IMR-90 (cell line): ENCODE measurements at regions not wholly inside any gene's neighbourhood (a gene's known extent, or its start where the extent isn't known, plus 50 kb on each side); places are given as distances from the start of the nearest gene placed in this dataset.

ENCODE experiments used
- ATAC-seq: fragments of 200-7000 bp; cut with Tn5 transposase; 2 replicates; pipeline ENCODE4 v1.9.1; 2020; ENCODE audit warnings: low read depth, mild to moderate bottlenecking, moderate library complexity
- BruUV-seq: library from RNA; stranded (reverse); fragments of 400-500 nt; replicated peaks from 2 replicates; lab custom pipeline; 2021; lab: Mats Ljungman, UMichigan
- CTCF ChIA-PET: fragments of 300-600 bp; formaldehyde crosslinking; extraction: SDS; loops from one replicate; lab custom pipeline; 2021; ENCODE audit warnings: antibody characterized with exemption; lab: Yijun Ruan, JAX
- POLR2A ChIA-PET: fragments of 300-600 bp; sonication (Branson Sonifier 250); formaldehyde crosslinking; loops from one replicate; lab custom pipeline; 2022; ENCODE audit warnings: antibody characterized with exemption; ENCODE audit not compliant: unreplicated experiment; lab: Charles Lee
- DNase-seq: peaks from one replicate; pipeline ENCODE4 v3.0.0; 2013
- H2AFZ ChIP-seq: replicated peaks from 2 replicates; pipeline ENCODE3; 2013; ENCODE audit warnings: low read length, mild to moderate bottlenecking; ENCODE audit not compliant: poor library complexity
- H2AK5ac ChIP-seq: 2 replicates; pipeline ENCODE4 v1.6.1; 2013; ENCODE audit warnings: low read depth, low read length, inconsistent platforms
- H2AK9ac ChIP-seq: replicated peaks from 2 replicates; pipeline ENCODE3; 2013; ENCODE audit warnings: mild to moderate bottlenecking, low read depth, low read length, moderate library complexity; ENCODE audit not compliant: poor library complexity
- H2BK120ac ChIP-seq: 2 replicates; pipeline ENCODE4 v1.6.1; 2013; ENCODE audit warnings: low read depth, low read length, inconsistent platforms
- H2BK15ac ChIP-seq: 3 replicates; pipeline ENCODE4 v1.6.1; 2013; ENCODE audit warnings: low read depth, low read length, inconsistent platforms
- H2BK20ac ChIP-seq: 2 replicates; pipeline ENCODE4 v1.6.1; 2013; ENCODE audit warnings: low read depth, mild to moderate bottlenecking, inconsistent platforms, low read length, moderate library complexity
- H2BK5ac ChIP-seq: 2 replicates; pipeline ENCODE4 v1.6.1; 2013; ENCODE audit warnings: mild to moderate bottlenecking, low read depth, low read length, inconsistent platforms; ENCODE audit not compliant: poor library complexity, severe bottlenecking
- H3K14ac ChIP-seq: replicated peaks from 2 replicates; pipeline ENCODE4 v1.6.1; 2013; ENCODE audit warnings: low read depth, low read length, inconsistent platforms
- H3K18ac ChIP-seq: 2 replicates; pipeline ENCODE4 v1.6.1; 2013; ENCODE audit warnings: low read depth, low read length, control low read depth
- H3K23ac ChIP-seq: 2 replicates; pipeline ENCODE4 v1.6.1; 2013; ENCODE audit warnings: low read depth, low read length, inconsistent platforms
- H3K27ac ChIP-seq: 2 replicates; pipeline ENCODE4 v1.5.1; 2013; ENCODE audit warnings: mild to moderate bottlenecking, control low read depth, low read length; ENCODE audit not compliant: insufficient read depth
- H3K27me3 ChIP-seq: 2 replicates; pipeline ENCODE4 v1.6.1; 2013; ENCODE audit warnings: low read length; ENCODE audit not compliant: control insufficient read depth, insufficient read depth
- H3K36me3 ChIP-seq: 2 replicates; pipeline ENCODE4 v1.6.1; 2013; ENCODE audit warnings: low read length, mixed read lengths; ENCODE audit not compliant: control insufficient read depth, insufficient read depth
- H3K4ac ChIP-seq: 2 replicates; pipeline ENCODE4 v1.6.1; 2013; ENCODE audit warnings: low read depth, low read length, inconsistent platforms
- H3K4me1 ChIP-seq: 2 replicates; pipeline ENCODE4 v1.6.1; 2013; ENCODE audit warnings: low read length, mixed read lengths; ENCODE audit not compliant: control insufficient read depth, insufficient read depth
- H3K4me2 ChIP-seq: 2 replicates; pipeline ENCODE4 v1.6.1; 2013; ENCODE audit warnings: low read depth, mild to moderate bottlenecking, control low read depth, low read length, moderate library complexity
- H3K4me3 ChIP-seq: 2 replicates; pipeline ENCODE4 v1.5.1; 2013; ENCODE audit warnings: low read depth, mild to moderate bottlenecking, control low read depth, low read length, moderate library complexity; ENCODE audit not compliant: insufficient read depth
- H3K56ac ChIP-seq: 2 replicates; pipeline ENCODE4 v1.6.1; 2013; ENCODE audit warnings: low read length, inconsistent platforms; ENCODE audit not compliant: insufficient read depth; ENCODE audit errors: extremely low read depth
- H3K79me1 ChIP-seq, 2 experiments: 2 replicates each; pipeline ENCODE4 v1.6.1; 2013; ENCODE audit warnings: low read length in 2 of 2, inconsistent platforms in 1 of 2, low read depth in 1 of 2
- H3K9ac ChIP-seq: 2 replicates; pipeline ENCODE4 v1.6.1; 2013; ENCODE audit warnings: low read depth, low read length, control low read depth
- H3K9me1 ChIP-seq: 2 replicates; pipeline ENCODE4 v1.6.1; 2013; ENCODE audit warnings: low read length, inconsistent platforms; ENCODE audit not compliant: insufficient read depth
- H3K9me3 ChIP-seq: 2 replicates; pipeline ENCODE4 v1.6.1; 2013; ENCODE audit warnings: low read length; ENCODE audit not compliant: control insufficient read depth, insufficient read depth
- H4K20me1 ChIP-seq: 2 replicates; pipeline ENCODE4 v1.6.1; 2013; ENCODE audit warnings: low read length, inconsistent platforms; ENCODE audit not compliant: insufficient read depth
- H4K5ac ChIP-seq: 2 replicates; pipeline ENCODE4 v1.6.1; 2013; ENCODE audit warnings: mild to moderate bottlenecking, low read depth, low read length, control low read depth
- H4K8ac ChIP-seq, 2 experiments: 2 replicates each; pipeline ENCODE4 v1.6.1; 2013; ENCODE audit warnings: low read depth in 2 of 2, low read length in 2 of 2, control low read depth in 1 of 2, inconsistent platforms in 1 of 2
- H4K91ac ChIP-seq: 2 replicates; pipeline ENCODE4 v1.6.1; 2013; ENCODE audit warnings: low read depth, low read length, inconsistent platforms; ENCODE audit not compliant: insufficient read depth
- BHLHE40 ChIP-seq: fragments of 150-350 bp; IDR thresholded peaks from 2 replicates; pipeline ENCODE4 v1.6.1; 2016; ENCODE audit warnings: mild to moderate bottlenecking, low read depth, low read length
- CEBPB ChIP-seq: IDR thresholded peaks from 2 replicates; pipeline ENCODE4 v1.6.1; 2012; ENCODE audit warnings: low read depth, low read length, improper control_type of control experiment
- ELK1 ChIP-seq: fragments of 150-350 bp; IDR thresholded peaks from 2 replicates; pipeline ENCODE4 v1.6.1; 2016; ENCODE audit warnings: low read depth, mild to moderate bottlenecking, low read length, moderate library complexity, borderline replicate concordance
- MAFK ChIP-seq: IDR thresholded peaks from 2 replicates; pipeline ENCODE4 v1.6.1; 2012; ENCODE audit warnings: low read depth, low read length, improper control_type of control experiment
- MXI1 ChIP-seq: IDR thresholded peaks from 2 replicates; pipeline ENCODE4 v1.6.1; 2012; ENCODE audit warnings: low read depth, mild to moderate bottlenecking, low read length, moderate library complexity, borderline replicate concordance
- NFE2L2 ChIP-seq: fragments of 150-350 bp; IDR thresholded peaks from 2 replicates; pipeline ENCODE4 v1.6.1; 2016; ENCODE audit warnings: low read depth, mild to moderate bottlenecking, low read length
- RAD21 ChIP-seq: IDR thresholded peaks from 2 replicates; pipeline ENCODE4 v1.6.1; 2012; ENCODE audit warnings: low read length, improper control_type of control experiment
- RCOR1 ChIP-seq: IDR thresholded peaks from 2 replicates; pipeline ENCODE4 v1.6.1; 2012; ENCODE audit warnings: mild to moderate bottlenecking, low read length, improper control_type of control experiment; ENCODE audit not compliant: insufficient replicate concordance
- RFX5 ChIP-seq: IDR thresholded peaks from 2 replicates; pipeline ENCODE4 v1.8.0; 2012; ENCODE audit warnings: low read depth, mild to moderate bottlenecking, low read length, moderate library complexity
- SMC3 ChIP-seq: fragments of 150-350 bp; IDR thresholded peaks from 2 replicates; pipeline ENCODE4 v1.6.1; 2016; ENCODE audit warnings: low read depth, mild to moderate bottlenecking, antibody characterized with exemption, low read length, moderate library complexity
- WGBS, 2 experiments: methylation state at CpG; one replicate each; pipeline versions ENCODE4 v1.1.5 to v1.1.7; 2013; ENCODE audit warnings: missing lambda C conversion rate in 2 of 2; ENCODE audit not compliant: insufficient read length in 1 of 2; ENCODE audit errors: extremely low coverage in 2 of 2; 5-methylcytosine and 5-hydroxymethylcytosine counted together
- dilution Hi-C: fragments of 300-500 bp; cut with HindIII; formaldehyde crosslinking; loops from one replicate; pipeline ENCODE4 v1.14.3; 2018; ENCODE audit warnings: low sequenced_read_pairs; ENCODE audit not compliant: unreplicated experiment
- in situ Hi-C: fragments of 300-500 bp; cut with MboI; formaldehyde crosslinking; loops from 3 replicates; pipeline ENCODE4 v1.14.3; 2019; ENCODE audit warnings: low sequenced_read_pairs, inconsistent platforms, mixed read lengths
- intact Hi-C: fragments of 100-400 bp; cut with micrococcal nuclease; formaldehyde crosslinking; loops from 2 replicates; pipeline ENCODE4 v1.10.0; 2022

GRCh38 chr5:30734118-30734517 lies 459.4 kb upstream of the CDH6 start:
- Histone ChIP-seq H2AFZ (no peak overlapping the region), H3K27ac (no peak overlapping the region), H3K36me3 (no peaks in the 10 kb centered on the region), H3K9me1 (no peaks in the 10 kb centered on the region; the same call in 1 of the 2 replicates), H4K8ac (no peak overlapping the region), H3K27me3 (no peaks in the 10 kb centered on the region), H2AK9ac (no peak overlapping the region), H4K5ac (no peak overlapping the region), H3K4me1 (no peaks in the 10 kb centered on the region), H3K4me3 (no peak overlapping the region), H3K4me2 (no peak overlapping the region), H2BK120ac (no peak overlapping the region), H3K14ac (no peak overlapping the region), H3K9ac (no peak overlapping the region), H2BK5ac (no peak overlapping the region), H3K79me1 (no peaks in the 10 kb centered on the region), H2BK15ac (no peak overlapping the region), H3K23ac (no peak overlapping the region), H3K18ac (no peak overlapping the region), H4K91ac (no peak overlapping the region), H2AK5ac (no peak overlapping the region), H3K56ac (no peak overlapping the region), H3K4ac (no peak overlapping the region), H2BK20ac (no peak overlapping the region), H3K9me3 (no peaks in the 10 kb centered on the region), H4K20me1 (no peaks in the 10 kb centered on the region)
- ChIA-PET CTCF (no interaction called here), POLR2A (no interaction called here)
- ATAC-seq (no peak), DNase-seq (no peak)
- TF ChIP-seq RFX5 (no peak), ELK1 (no peak), CEBPB (no peak), MXI1 (no peak), RAD21 (no peak), MAFK (no peak), BHLHE40 (no peak), NFE2L2 (no peak), RCOR1 (no peak), SMC3 (no peak)
- WGBS, 2 experiments, result 80% methylated on average over 1 of the region's 4 CpGs; no CpG with 5 or more reads in 1 of the 2 experiments
- in situ Hi-C loops, result no loop called here
- no TSS peak for BruUV-seq
- intact Hi-C loops, result no loop called here
- dilution Hi-C loops, result no loop called here
